ENCODE measurements at regions not wholly inside any gene's neighbourhood (a gene's known extent, or its start where the extent isn't known, plus 50 kb on each side); places are given as distances from the start of the nearest gene placed in this dataset.

DNA sequence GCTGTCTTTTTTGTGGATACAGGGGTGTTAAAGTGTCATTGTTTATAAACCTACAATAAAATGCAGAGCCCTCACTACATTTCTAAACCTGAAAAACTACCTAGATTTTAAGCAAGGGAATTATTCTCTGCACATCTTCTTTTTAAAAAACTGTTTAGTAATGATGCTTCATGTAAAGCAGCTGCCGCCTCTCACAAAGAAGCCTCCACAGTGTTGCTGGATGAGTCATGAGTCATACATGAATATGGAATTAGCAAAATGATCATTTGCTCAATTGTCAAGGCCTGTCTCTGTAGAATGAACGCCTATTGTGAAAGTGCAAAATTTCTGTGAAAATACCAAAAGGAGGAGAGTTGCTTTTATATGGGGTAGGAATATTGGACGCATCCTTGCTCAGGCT lies 259.5 kb upstream of the CHRM3 start:
- no peak for TF ChIP-seq GABPA (IDR thresholded peaks at IDR 0.05 in 1 of 2, conservative IDR thresholded peaks at IDR 0.05 in 1 of 2)
- TF ChIP-seq, protein P1, sequence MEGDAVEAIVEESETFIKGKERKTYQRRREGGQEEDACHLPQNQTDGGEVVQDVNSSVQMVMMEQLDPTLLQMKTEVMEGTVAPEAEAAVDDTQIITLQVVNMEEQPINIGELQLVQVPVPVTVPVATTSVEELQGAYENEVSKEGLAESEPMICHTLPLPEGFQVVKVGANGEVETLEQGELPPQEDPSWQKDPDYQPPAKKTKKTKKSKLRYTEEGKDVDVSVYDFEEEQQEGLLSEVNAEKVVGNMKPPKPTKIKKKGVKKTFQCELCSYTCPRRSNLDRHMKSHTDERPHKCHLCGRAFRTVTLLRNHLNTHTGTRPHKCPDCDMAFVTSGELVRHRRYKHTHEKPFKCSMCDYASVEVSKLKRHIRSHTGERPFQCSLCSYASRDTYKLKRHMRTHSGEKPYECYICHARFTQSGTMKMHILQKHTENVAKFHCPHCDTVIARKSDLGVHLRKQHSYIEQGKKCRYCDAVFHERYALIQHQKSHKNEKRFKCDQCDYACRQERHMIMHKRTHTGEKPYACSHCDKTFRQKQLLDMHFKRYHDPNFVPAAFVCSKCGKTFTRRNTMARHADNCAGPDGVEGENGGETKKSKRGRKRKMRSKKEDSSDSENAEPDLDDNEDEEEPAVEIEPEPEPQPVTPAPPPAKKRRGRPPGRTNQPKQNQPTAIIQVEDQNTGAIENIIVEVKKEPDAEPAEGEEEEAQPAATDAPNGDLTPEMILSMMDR (IDR thresholded peaks at IDR 0.05; ENCODE audit: low read depth, low read length, missing input control): no peak
- TF ChIP-seq, protein P2, sequence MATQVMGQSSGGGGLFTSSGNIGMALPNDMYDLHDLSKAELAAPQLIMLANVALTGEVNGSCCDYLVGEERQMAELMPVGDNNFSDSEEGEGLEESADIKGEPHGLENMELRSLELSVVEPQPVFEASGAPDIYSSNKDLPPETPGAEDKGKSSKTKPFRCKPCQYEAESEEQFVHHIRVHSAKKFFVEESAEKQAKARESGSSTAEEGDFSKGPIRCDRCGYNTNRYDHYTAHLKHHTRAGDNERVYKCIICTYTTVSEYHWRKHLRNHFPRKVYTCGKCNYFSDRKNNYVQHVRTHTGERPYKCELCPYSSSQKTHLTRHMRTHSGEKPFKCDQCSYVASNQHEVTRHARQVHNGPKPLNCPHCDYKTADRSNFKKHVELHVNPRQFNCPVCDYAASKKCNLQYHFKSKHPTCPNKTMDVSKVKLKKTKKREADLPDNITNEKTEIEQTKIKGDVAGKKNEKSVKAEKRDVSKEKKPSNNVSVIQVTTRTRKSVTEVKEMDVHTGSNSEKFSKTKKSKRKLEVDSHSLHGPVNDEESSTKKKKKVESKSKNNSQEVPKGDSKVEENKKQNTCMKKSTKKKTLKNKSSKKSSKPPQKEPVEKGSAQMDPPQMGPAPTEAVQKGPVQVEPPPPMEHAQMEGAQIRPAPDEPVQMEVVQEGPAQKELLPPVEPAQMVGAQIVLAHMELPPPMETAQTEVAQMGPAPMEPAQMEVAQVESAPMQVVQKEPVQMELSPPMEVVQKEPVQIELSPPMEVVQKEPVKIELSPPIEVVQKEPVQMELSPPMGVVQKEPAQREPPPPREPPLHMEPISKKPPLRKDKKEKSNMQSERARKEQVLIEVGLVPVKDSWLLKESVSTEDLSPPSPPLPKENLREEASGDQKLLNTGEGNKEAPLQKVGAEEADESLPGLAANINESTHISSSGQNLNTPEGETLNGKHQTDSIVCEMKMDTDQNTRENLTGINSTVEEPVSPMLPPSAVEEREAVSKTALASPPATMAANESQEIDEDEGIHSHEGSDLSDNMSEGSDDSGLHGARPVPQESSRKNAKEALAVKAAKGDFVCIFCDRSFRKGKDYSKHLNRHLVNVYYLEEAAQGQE (IDR thresholded peaks at IDR 0.05): no peak
